ENCODE measurements at regions not wholly inside any gene's neighbourhood (a gene's known extent, or its start where the extent isn't known, plus 50 kb on each side); places are given as distances from the start of the nearest gene placed in this dataset.

GRCh38 chr6:102680413-102680812, 1286.9 kb downstream of the GRIK2 start:
- TF ChIP-seq POLR2A (IDR thresholded peaks at IDR 0.05; ENCODE audit: low read depth, low read length) (no peak), POLR2AphosphoS5 (IDR thresholded peaks at IDR 0.05; ENCODE audit: low read depth, low read length) (no peak)

Measured in GM12892 (cell line).